Epithelial cell of prostate (primary cell): ENCODE measurements at regions not wholly inside any gene's neighbourhood (a gene's known extent, or its start where the extent isn't known, plus 50 kb on each side); places are given as distances from the start of the nearest gene placed in this dataset.
A peak's percentile ranks its signal among the peaks of the same experiment; 100 is the strongest.
"Not testable (repeated sequence)": the region's sequence is repeated elsewhere in the genome, so short reads cannot be mapped to it uniquely, and the experiment has no call there.

ENCODE experiments used
- DNase-seq: peaks from one replicate; pipeline ENCODE4 v3.0.0-alpha.2; 2011; ENCODE audit warnings: low read depth, low spot score
- H3K27ac ChIP-seq: fragments of 450-650 bp; 2 replicates; pipeline ENCODE4 v1.5.1; 2017; ENCODE audit warnings: mild to moderate bottlenecking

GRCh38 chr3:187795207-187795960 is 50.1 kb upstream of the BCL6 start:
- DNase-seq = no peak
- no peak overlapping the region for H3K27ac ChIP-seq

- DNase-seq = no peak
- no peak overlapping the region for H3K27ac ChIP-seq
These were observed 52.9 kb upstream of the BCL6 start for GRCh38 chr3:187798126-187798525.

GRCh38 chr3:187798531-187799530 is 53.6 kb upstream of the BCL6 start:
- H3K27ac ChIP-seq = no peak overlapping the region
- DNase-seq = no peak

- H3K27ac ChIP-seq = no peak overlapping the region
- DNase-seq = no peak
These were observed 54.8 kb upstream of the BCL6 start for GRCh38 chr3:187799942-187800641.

- no peak overlapping the region for H3K27ac ChIP-seq
- DNase-seq = no peak
These were observed 55.9 kb upstream of the BCL6 start for GRCh38 chr3:187801152-187801551.

- DNase-seq = no peak
These were observed 57.1 kb upstream of the BCL6 start for GRCh38 chr3:187802203-187802927.

GRCh38 chr3:187802928-187803259 is 57.6 kb upstream of the BCL6 start:
- DNase-seq = no peak

More at GRCh38 chr3:187802203-187802927, 57.1 kb upstream of the BCL6 start:
- H3K27ac ChIP-seq = no peak overlapping the region

GRCh38 chr3:187804120-187804744 is 59.0 kb upstream of the BCL6 start:
- H3K27ac ChIP-seq = no peak overlapping the region
- no peak for DNase-seq

More at GRCh38 chr3:187802928-187803259, 57.6 kb upstream of the BCL6 start:
- H3K27ac ChIP-seq = no peak overlapping the region

GRCh38 chr3:187804745-187805121 is 59.5 kb upstream of the BCL6 start:
- no peak overlapping the region for H3K27ac ChIP-seq
- DNase-seq = no peak

GRCh38 chr3:187805774-187806173 is 60.5 kb upstream of the BCL6 start:
- H3K27ac ChIP-seq = no peak overlapping the region
- no peak for DNase-seq

- no peak for DNase-seq
- H3K27ac ChIP-seq = no peak overlapping the region
These were observed 62.0 kb upstream of the BCL6 start for GRCh38 chr3:187807086-187807862.

- DNase-seq = no peak
- peak overlapping the region; percentile 74 for H3K27ac ChIP-seq
These were observed 63.2 kb upstream of the BCL6 start for GRCh38 chr3:187808527-187808895.

- no peak for DNase-seq
- peak overlapping the region; percentile 74 for H3K27ac ChIP-seq
These were observed 64.3 kb upstream of the BCL6 start for GRCh38 chr3:187809612-187809991.

- peak; percentile 12 for DNase-seq
These were observed 64.8 kb upstream of the BCL6 start for GRCh38 chr3:187810021-187810446.

GRCh38 chr3:187811585-187812250 is 66.5 kb upstream of the BCL6 start:
- peak overlapping the region; percentile 38 for H3K27ac ChIP-seq

More at GRCh38 chr3:187810021-187810446, 64.8 kb upstream of the BCL6 start:
- peak overlapping the region; percentile 74 for H3K27ac ChIP-seq

GRCh38 chr3:187812496-187812895 is 67.2 kb upstream of the BCL6 start:
- DNase-seq = no peak
- peak overlapping the region; percentile 38 for H3K27ac ChIP-seq

More at GRCh38 chr3:187811585-187812250, 66.5 kb upstream of the BCL6 start:
- DNase-seq = peak; percentile 78

GRCh38 chr3:187813198-187813597 is 67.9 kb upstream of the BCL6 start:
- no peak overlapping the region for H3K27ac ChIP-seq
- DNase-seq = no peak

GRCh38 chr3:187817766-187818165 is 72.5 kb upstream of the BCL6 start:
- not testable (repeated sequence) for H3K27ac ChIP-seq, DNase-seq
